ELF-1 (cell line): ENCODE measurements at regions not wholly inside any gene's neighbourhood (a gene's known extent, or its start where the extent isn't known, plus 50 kb on each side); places are given as distances from the start of the nearest gene placed in this dataset.

ENCODE experiments used
- DNase-seq: peaks from one replicate; pipeline ENCODE4 v3.0.0-alpha.2; 2016; ENCODE audit warnings: low read depth, low spot score

DNA sequence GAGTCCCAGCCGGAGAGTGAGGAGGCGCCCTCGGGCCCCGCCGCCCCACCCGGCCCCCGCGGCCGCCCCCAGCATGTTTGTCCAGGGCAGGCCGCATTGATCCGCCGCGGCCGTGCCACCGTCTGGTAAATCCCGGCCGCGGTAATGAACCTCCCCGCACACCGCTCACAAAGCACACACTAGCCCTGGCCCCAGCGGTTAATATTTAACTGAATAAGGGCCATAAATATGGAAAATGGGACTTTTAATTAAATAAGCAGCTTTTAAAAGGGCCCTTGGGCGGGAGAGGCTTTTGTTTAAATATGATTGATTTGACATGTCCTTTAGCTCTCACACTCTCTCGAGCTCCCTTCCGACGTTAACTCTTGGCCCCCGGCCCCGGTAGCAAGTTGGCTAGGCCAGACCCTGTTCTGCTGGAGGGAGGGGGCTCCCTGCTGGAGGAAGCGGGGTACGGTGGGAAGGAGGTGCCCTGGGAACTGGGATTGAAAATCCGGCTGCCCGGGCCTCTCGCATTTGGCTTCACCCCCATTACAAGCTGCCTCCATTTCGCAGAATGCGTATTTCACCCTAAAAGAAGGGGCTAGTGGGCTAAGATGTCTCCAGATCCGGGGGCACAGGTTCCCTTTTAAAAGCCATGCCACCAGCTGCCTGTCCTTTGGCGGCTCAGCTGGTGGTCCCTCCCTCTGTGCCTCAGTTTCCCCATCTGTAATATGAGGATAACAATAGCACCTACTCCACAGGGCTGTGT is 199.8 kb downstream of the RBM19 start:
- DNase-seq: peak; percentile 50

DNA sequence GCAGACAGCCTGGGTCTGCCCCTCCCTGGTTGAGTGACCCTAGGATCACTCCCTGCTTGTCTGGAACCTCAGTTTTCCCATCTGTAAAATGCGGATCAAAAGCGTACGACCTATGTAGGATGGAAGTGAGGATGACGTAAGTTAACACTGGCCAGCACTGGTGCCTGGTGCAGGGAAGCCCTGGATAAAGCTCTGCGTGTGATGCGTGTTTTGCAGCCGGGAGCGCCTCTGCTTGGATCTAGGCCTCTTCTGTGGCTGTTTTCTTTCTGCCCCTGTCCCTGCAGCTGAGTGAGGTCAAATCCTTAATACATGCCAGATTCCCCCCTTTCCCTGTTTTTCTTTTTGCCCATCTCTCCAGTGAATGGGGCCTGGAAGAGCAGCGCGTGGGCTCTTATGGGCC is 201.5 kb downstream of the RBM19 start:
- no peak for DNase-seq

DNA sequence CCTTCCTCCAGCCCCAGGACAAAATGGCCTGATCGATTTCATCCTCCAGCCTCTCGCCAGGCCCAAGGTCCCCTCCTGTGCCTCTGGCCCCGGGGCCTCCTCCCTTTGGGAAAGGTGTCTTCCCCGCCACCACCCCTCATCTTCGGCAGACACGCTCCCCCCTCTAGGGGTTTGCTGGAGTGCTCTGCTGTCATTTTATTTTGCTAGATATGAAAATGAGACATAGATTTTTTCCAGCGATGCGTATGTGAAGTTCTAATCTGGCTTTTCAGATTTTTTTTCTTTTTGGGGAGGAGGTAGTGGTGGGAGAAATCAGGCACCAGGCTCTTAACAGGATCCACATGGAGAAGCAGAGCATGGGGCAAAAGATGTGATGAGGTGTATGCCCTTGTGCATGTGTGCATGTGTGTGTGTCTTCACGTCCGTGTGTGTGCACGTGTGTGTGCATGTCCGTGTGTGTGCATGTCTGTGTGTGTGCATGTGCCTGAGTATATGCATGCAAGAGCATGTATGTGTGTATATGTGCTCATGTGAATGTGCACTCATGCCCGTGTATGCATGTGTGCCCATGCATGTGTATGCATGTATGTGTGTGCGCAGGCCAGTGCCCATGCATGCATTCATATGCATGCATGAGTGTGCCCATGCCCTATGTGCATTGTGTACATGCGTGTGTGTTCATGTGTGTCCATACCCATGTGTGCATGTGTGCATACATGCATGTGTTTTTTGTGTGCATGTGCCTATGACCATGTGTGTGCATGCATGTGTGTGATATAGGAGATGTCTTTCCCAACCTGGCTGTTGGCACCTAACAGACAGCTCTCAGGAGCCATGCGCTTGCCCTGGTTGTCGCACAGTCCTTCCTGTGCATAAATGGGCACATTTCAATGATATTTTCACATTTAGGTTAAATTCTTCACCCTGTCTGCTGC is 203.0 kb downstream of the RBM19 start:
- no peak for DNase-seq

DNA sequence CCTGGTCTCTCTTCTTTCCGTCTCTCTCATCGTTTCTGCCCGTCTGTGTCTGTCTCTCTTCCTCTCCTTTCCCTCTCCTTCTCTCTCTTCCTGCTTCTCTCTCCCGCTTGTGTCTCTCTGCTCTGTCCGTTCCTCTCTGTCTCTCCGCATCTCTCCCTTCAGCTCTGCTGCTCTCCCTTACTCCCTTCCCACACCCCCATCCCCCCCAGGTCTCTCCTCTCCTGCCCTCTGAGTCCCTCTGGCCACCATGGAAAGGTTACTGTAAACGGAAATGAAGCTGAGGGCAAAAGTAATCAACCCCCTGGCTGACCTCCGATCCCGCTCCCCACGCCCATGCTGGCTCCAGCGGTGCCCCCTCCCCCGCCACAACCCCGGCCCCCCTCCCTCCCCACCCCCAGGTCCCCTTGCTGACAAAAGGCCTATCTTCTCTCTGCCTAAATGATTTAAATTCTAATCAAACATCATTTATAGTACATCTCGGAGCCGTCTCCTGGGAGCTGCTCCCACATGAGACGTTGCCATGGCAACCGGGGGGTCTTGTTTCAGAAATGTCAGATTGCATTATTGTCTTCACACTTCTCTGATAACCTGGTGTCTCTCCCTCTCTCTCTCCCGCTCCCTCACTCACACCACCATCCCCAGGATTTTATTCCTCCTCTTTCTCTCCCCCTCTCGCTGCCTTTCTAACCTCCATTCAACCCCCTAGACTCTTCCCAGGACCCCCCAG is 203.8 kb downstream of the RBM19 start:
- DNase-seq: no peak

DNA sequence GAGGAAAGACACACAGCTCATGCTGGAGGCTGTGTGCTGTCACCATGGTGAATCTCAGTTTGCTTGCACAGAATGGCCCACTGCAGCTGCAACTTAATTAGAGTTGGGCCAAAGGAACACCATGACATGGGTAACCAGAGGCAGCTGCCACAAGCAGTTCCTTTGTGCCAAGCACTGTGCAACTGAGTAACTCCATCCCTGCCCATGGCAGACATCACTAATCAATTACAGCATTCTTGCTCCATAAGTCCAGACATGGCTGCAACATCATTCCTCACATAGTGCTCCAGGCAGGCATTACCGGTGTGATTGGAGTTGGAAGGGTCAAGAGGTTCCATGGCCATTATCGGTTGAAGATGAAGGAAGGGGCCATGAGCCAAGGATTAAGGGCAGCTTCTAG is 207.0 kb downstream of the RBM19 start:
- no peak for DNase-seq

DNA sequence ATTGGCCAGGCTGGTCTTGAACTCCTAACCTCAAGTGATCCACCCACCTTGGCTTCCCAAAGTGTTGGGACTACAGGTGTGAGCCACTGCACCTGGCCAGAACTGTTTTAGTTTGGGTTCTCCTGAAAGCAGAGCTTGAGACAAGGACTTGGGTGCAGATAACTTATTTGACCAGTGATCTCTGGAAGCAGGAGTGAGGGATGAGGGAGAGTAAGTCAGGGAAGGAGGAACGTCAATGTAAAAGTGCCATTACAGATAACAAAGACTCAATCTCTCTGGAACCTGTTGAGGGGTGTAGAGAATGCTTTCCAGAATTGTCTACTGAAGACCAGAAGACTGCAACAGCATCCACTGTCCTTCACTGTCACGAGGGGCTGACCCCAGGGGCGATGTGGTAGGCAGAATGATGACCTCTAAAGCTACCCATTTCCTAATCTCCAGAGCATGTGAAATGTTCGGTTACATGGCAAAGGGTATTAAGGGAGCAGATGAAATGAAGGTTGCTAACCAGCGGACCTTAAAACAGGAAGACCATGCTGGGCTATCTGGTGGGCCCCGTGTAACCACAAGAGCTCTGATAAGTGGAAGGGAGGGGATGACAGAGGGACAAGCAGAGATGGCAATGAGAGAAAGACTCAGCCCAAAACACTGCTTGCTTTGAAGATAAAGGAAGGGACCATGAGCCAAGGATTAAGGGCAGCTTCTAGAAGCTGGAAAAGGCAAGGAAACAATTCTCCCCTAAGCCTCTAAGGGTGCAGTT is 207.8 kb downstream of the RBM19 start:
- no peak for DNase-seq

DNA sequence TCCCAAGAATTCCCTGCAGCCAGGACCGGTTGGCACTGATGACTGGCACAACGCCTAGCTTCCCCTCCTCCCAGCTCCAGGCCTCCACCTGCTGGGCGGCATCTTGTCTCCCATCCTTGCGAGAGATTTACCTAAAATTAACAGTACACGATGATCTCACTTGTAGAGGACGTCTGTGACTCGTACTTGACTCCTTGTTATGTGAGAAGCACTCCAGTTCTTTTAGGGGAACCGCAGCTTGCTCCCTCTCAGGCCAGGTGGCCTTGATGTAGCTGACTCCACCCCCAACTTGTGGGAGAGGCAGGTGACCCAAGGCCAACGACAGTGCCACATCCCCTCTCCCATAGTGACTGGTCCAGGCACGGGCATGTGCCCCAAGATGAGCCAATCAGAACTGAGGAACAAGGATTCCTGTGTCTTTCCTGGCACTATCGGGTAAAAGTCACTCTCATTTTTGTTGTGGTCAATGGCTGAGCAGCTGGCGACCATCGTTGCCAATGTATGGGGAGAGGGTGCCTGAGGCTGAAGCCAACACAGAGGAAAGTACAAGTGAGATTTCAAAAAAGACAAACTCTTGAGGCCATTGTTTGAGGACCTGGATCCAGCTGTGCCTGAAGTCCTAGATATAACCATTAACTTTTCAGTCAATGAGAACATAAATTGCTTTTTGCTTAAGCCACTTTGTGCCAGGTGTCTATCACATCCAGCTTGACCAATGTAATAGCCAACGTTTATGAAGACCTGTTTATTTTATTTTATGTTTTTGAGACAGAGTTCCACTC is 208.7 kb downstream of the RBM19 start:
- no peak for DNase-seq

DNA sequence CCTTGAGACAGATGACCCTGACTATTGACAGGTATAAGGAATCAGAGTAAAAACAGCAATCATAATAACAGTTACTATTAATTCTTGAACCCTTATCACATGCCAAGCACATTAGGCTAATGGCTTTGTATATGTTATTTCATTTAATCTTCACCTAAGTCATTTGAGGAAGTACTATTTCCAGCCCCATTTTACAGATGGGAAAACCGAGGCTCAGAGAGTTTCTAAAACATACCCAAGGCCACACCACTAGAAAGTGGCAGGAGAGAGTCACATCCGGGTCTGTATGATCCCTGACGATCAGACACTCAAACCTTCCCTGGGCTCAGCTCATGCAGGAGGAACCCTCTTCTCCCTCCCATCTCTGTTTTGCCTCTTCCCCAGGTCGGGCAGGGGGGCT is 209.5 kb downstream of the RBM19 start:
- no peak for DNase-seq

DNA sequence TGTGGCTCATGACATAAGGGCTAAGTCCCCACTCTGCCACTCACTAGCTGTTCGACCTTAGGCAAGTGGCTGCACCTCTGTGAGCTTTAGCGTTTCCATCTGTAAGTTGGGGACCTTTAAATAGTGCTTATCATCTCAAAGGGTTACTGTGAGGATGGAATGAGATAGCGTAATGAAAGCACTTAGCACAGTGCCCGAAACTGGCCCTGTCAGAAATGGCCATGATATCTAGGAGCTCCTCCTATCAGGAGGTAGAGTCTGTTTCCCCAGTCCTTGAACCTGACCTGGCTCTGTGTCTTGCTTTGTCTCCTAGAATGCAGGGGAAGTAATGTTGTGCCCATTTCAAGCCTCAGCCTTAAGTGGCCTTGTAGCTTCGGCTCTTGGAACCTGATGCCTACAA is 211.0 kb downstream of the RBM19 start:
- no peak for DNase-seq

DNA sequence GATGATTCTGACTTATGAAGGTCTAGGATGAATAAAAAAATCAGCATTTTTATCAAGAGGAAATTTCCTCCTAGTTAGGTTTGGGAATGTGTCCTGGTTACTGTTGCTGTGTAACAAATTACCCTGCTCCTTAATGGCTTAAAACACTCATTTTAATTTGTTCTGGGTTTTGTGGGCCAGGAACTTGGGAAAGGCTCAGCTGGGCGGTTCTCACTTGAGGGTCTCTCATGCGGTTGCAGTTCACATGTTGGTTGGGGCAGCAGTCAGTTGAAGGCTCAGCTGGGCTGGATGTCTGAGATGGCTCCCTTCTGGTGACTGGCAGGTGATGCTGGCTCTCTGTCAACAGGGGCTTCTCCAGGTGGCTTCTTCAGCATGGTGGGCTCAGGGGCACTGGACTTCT is 214.6 kb downstream of the RBM19 start:
- no peak for DNase-seq

DNA sequence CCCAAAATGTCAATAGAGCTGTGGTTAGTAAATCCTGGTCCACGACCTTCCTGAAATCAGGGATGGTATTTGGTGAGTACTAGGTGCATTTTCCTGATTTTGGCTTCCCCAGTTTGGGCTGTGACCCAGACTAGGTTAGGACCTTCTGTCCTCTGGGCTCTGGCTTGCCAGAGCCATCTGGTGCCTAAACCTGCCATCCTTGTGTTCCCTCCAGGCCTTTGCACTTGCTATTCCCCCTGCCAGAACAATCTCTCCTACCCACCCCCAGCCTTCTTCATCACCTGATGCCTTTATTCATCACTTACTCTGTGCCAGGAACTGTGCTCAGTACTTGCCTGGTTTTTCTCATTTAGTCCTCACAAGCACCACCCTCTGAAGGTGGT is 216.7 kb downstream of the RBM19 start:
- no peak for DNase-seq

DNA sequence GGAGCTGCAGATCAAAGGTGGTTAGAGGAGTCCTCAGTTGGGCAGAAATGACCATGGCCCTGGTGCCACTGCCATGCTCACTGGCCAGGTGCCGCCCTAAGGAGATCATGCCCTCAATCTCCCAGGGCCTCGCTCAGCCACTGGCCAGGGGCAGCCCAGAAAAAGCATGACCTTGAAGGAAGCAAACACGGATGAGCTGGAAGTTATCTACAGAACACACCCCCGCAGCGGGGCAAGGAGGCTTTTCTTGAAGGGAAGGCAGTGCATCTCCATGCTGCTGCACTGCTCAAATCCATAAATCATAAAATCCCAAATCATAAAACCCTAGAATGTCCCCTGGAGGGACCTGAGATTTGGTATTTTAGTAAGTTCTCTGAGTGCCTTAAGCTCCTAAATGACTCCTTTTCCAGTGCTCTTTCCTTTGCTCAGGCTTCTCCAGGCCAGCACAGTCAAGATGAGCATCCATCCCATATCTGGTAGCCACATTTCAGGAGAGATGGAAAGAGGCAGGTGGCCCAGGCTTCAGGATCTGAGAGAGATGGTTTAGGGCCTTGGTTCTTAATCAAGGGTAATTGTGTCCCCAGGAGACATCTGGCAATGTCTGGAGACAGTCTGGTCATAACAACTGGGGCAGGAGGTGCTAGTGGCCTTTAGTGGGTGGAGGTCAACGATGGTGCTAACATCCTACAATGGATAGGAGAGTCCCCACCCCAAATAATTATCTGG is 217.3 kb downstream of the RBM19 start:
- no peak for DNase-seq

DNA sequence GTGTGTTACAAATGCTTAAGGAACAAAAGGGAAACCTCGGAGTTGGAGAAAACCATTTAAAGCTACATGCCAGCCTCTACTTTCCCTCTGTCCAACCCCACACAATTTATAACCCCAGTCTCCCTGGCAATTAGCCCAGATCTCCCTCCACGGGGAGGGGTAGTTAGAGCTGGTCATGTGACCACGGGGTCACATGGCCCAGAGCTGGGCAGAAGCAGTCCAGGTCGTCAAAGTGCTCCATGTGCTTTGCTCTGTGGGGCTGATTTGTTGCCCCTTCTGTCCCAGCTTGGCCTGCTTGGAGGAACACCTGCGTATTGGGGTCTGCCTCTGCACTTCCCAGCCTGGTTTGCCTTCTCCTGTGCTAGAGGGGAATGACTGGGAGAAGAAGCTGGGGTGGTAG is 219.1 kb downstream of the RBM19 start:
- DNase-seq: no peak

DNA sequence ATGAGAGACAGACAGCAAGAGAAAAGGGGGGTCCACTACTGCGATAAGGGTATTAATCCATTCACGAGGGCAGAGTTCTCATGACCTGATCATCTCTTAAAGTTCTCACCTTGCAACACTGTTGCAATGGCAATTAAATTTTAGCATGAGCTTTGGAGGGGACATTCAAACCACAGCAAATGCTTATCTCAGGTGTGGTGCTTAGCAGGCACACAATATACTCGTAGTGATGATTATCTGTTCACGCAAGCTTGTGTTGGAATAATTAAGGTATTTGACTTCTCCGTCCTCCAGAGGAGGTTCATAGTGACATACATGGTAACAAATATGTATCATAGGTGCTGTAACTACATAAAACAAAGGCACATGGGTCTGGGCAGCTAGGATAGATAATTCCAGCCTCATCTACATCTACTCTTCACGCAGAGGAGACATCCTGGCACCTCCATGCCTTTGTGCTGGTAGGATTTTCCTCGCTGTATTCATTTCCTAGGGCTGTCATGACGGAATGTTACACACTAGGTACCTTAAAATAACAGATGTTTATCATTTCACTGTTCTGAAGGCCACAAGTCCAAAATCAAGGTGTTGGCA is 221.2 kb downstream of the RBM19 start:
- no peak for DNase-seq

DNA sequence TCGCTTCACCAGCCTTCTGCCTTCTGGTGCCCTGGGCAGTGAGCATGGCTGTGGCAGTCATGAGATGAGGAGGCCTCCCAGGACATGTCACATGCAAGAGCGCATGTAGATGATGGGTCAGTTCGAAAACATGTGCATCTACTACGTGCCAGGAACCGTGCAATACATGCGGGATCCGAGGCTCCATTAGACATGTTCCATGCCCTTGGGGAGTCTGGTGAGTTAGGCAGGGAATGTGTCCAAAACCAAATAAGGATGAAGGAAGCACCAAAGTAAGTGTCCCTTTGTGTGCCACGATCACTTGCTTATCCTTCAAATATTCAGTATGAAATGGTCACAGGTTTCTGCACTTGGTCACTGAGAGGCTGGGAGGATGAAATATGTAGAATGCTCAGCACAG is 223.3 kb downstream of the RBM19 start:
- DNase-seq: no peak

DNA sequence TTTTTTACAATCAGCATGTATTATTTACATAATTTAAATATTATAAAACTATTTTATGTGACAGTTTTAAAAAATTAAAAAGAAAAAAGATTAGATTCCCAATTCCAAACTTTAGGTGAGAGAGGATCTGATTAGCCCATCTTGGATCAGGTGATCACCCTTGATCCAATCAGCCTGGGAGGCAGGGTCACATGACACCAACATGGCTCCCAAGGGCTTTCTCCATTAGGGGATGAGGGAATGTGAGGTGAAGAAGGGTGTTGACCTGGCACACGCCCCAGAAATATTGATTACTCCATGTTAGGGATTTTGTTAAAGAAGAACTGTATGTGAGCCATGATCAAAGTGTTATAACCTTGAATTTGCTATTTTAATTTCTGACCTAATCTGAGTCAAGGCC is 225.4 kb downstream of the RBM19 start:
- no peak for DNase-seq

DNA sequence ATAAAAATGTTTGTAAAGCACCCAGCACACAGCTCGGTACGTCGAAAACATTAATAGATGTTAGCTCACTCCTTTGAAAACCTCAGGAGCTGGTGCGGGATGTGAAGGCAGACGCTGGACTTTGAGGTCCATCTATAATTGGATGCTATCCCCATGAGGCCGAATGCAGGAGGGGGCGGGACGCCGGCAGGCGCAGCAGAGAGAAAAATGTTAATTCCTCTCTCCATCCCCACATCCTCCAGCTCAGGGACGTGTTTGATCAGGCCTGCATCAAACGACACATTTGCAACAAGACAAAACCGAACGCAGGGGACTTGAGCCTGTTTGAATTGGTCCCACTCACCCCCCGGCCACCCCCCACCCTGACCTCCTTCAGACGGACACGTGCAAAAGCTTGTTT is 231.0 kb downstream of the RBM19 start:
- no peak for DNase-seq

DNA sequence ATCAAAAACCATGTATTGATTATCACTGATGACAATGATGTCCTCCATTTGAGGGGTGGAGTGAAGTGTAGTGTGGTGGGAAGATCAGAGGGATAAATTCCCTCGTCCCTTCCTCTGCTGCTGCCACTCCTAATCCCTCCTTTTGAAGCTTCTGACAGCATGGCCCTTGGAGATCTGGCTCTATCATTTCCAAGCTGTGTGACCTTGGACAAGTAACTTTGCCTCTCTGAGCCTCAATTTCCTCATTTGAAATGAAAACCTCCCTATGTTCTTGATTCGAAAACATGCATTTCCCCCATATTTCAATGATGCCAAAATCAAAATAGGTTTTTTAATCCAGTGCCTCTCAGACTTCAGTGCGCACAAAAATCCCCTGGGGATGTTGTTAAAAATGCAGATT is 231.6 kb downstream of the RBM19 start:
- DNase-seq: no peak

DNA sequence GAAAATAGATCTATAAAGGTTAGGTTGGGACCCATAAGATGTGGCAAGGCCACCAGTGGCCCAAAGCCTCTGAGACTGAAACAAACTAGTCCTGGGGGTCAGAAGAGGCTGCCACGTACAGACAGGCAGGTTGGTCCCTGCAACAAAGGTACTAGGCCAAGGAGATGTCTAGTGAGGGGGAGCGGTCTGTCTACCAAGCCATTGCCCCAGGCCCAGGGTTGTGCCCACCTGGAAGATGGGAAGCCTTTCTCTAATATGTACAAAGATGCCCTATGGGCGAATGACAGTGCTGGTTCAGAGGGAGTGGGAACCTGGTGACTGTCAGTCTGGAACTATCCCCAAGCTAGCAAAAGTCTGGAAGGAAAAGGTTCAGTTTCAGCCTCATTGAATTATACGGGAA is 233.2 kb downstream of the RBM19 start:
- DNase-seq: no peak

DNA sequence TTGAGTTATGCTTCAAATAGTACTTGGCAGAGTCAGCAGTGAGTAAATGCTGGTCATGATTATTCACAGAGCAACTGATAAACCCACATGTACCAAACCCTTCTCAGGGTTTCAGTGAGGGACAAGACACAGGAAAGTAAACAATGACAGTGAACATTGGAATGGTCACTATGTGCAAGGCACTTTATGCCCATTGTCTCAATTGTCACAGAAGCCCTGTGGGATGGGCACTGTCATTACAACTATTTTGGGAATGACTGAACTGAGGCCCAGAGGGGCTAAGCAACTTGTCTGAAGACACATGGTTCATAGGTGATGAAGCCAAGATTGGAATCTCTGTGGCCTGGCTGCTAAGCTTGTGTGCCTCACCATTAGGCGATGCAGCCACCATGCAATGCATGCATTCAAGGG is 238.5 kb downstream of the RBM19 start:
- DNase-seq: peak; percentile 49
